SK-N-SH (cell line): ENCODE measurements at regions not wholly inside any gene's neighbourhood (a gene's known extent, or its start where the extent isn't known, plus 50 kb on each side); places are given as distances from the start of the nearest gene placed in this dataset.

Experiments used
- CTCF ChIA-PET: fragments of 300-600, 350-600 bp; formaldehyde crosslinking; extraction: SDS; loops from one replicate; lab custom pipeline; 2021; lab: Yijun Ruan, JAX
- POLR2A ChIA-PET: fragments of 350-600 bp; sonication (Branson Sonifier 250); formaldehyde crosslinking; extraction: SDS; loops from one replicate; lab custom pipeline; 2020; ENCODE audit warnings: antibody characterized with exemption, inconsistent platforms; lab: Yijun Ruan, JAX
- DNase-seq: peaks from one replicate; pipeline ENCODE4 v3.0.0; 2012
- H2AFZ ChIP-seq: fragments of 200-600 bp; sonication (generic); 2 replicates; pipeline ENCODE4 v1.8.1; 2016; ENCODE audit warnings: antibody characterized with exemption, mild to moderate bottlenecking, low read depth
- H3F3A ChIP-seq: fragments of 200-600 bp; sonication (generic); replicated peaks from 2 replicates; pipeline ENCODE3; 2016; ENCODE audit warnings: antibody characterized with exemption, mild to moderate bottlenecking; ENCODE audit not compliant: insufficient read depth
- H3K27ac ChIP-seq, 2 experiments: fragments of 200-500 bp in 1 of 2; fragments of 200-600 bp in 1 of 2; sonication (Bioruptor generic) in 1 of 2; sonication (generic), shearing (Covaris generic) in 1 of 2; 2 replicates each; pipeline versions ENCODE4 v1.5.1 to v1.6.1; 2014 to 2016; ENCODE audit warnings: low read depth in 2 of 2, inconsistent platforms in 1 of 2, low read length in 1 of 2, mild to moderate bottlenecking in 1 of 2, mixed read lengths in 1 of 2
- H3K27me3 ChIP-seq: fragments of 200-600 bp; sonication (generic), shearing (Covaris generic); 2 replicates; pipeline ENCODE4 v1.6.1; 2016; ENCODE audit warnings: mixed run types; ENCODE audit not compliant: insufficient read depth
- H3K36me3 ChIP-seq, 2 experiments: fragments of 200-500 bp in 1 of 2; fragments of 200-600 bp in 1 of 2; sonication (Bioruptor generic) in 1 of 2; sonication (generic) in 1 of 2; replicated peaks in 1 of 2; 2 replicates each; pipeline versions ENCODE3 to v1.5.1; 2014 to 2016; ENCODE audit warnings: low read length in 1 of 2, mild to moderate bottlenecking in 1 of 2; ENCODE audit not compliant: insufficient read depth in 2 of 2, control insufficient read depth in 1 of 2
- H3K4me1 ChIP-seq, 2 experiments: fragments of 200-500 bp in 1 of 2; fragments of 200-600 bp in 1 of 2; sonication (Bioruptor generic) in 1 of 2; sonication (generic), shearing (Covaris generic) in 1 of 2; 2 replicates each; pipeline versions ENCODE4 v1.5.1 to v1.6.1; 2014 to 2016; ENCODE audit warnings: low read depth in 1 of 2, low read length in 1 of 2, mixed run types in 1 of 2; ENCODE audit not compliant: insufficient read depth in 2 of 2, control insufficient read depth in 1 of 2
- H3K4me2 ChIP-seq: fragments of 200-600 bp; sonication (generic), shearing (Covaris generic); 2 replicates; pipeline ENCODE4 v1.6.1; 2017; ENCODE audit warnings: mixed run types
- H3K4me3 ChIP-seq, 2 experiments: fragments of 200-500 bp in 1 of 2; fragments of 200-600 bp in 1 of 2; sonication (Bioruptor generic) in 1 of 2; sonication (generic), shearing (Covaris generic) in 1 of 2; 2 replicates each; pipeline versions ENCODE4 v1.5.1 to v1.8.1; 2014 to 2016; ENCODE audit warnings: low read depth in 2 of 2, inconsistent platforms in 1 of 2, low read length in 1 of 2, mild to moderate bottlenecking in 1 of 2, mixed read lengths in 1 of 2, moderate library complexity in 1 of 2
- H3K79me2 ChIP-seq: fragments of 200-600 bp; sonication (generic); 2 replicates; pipeline ENCODE4 v1.8.1; 2017; ENCODE audit warnings: mild to moderate bottlenecking; ENCODE audit not compliant: insufficient read depth
- H3K9ac ChIP-seq: fragments of 200-600 bp; sonication (generic); 2 replicates; pipeline ENCODE4 v1.6.1; 2017; ENCODE audit warnings: mixed run types
- H3K9me2 ChIP-seq: fragments of 200-600 bp; sonication (generic); 2 replicates; pipeline ENCODE4 v1.6.1; 2017; ENCODE audit warnings: mixed run types
- H3K9me3 ChIP-seq: fragments of 200-600 bp; sonication (generic); 2 replicates; pipeline ENCODE4 v1.6.1; 2017; ENCODE audit warnings: mixed run types, mild to moderate bottlenecking, moderate library complexity
- H4K20me1 ChIP-seq: fragments of 200-600 bp; sonication (generic); 2 replicates; pipeline ENCODE4 v1.6.1; 2017; ENCODE audit warnings: mild to moderate bottlenecking, mixed run types; ENCODE audit not compliant: insufficient read depth
- CTCF ChIP-seq: fragments of 200-600 bp; sonication (generic); IDR thresholded peaks from 2 replicates; pipeline ENCODE4 v1.6.1; 2017; ENCODE audit warnings: antibody characterized with exemption, mild to moderate bottlenecking, moderate library complexity
- ELF1 ChIP-seq: IDR thresholded peaks from 2 replicates; pipeline ENCODE4 v1.4.0; 2012
- FOSL2 ChIP-seq: IDR thresholded peaks from 2 replicates; pipeline ENCODE4 v1.4.0; 2012; ENCODE audit warnings: low read depth, mild to moderate bottlenecking, moderate library complexity, borderline replicate concordance
- FOXJ3 ChIP-seq: sonication (generic); formaldehyde crosslinking; IDR thresholded peaks from 2 replicates; pipeline ENCODE4 v1.5.1; 2020; ENCODE audit warnings: mild to moderate bottlenecking, missing genetic modification reagents
- FOXM1 ChIP-seq: IDR thresholded peaks from 2 replicates; pipeline ENCODE4 v1.4.0; 2012; ENCODE audit warnings: low read depth, mild to moderate bottlenecking
- GATA2 ChIP-seq: sonication (generic); formaldehyde crosslinking; IDR thresholded peaks from 2 replicates; pipeline ENCODE4 v1.5.0; 2020; ENCODE audit warnings: mild to moderate bottlenecking, missing genetic modification reagents
- MAX ChIP-seq: IDR thresholded peaks from 2 replicates; pipeline ENCODE4 v1.4.0; 2012; ENCODE audit warnings: low read depth
- MEF2A ChIP-seq: IDR thresholded peaks from 2 replicates; pipeline ENCODE4 v1.4.0; 2012; ENCODE audit warnings: low read depth, borderline replicate concordance
- NFIC ChIP-seq: IDR thresholded peaks from 2 replicates; pipeline ENCODE4 v1.4.0; 2012; ENCODE audit warnings: borderline replicate concordance
- PBX3 ChIP-seq: IDR thresholded peaks from 2 replicates; pipeline ENCODE4; 2012
- POLR2AphosphoS5 ChIP-seq: IDR thresholded peaks from 2 replicates; pipeline ENCODE4 v1.6.1; 2012; ENCODE audit warnings: low read depth, low read length
- RAD21 ChIP-seq: IDR thresholded peaks from 2 replicates; pipeline ENCODE4 v1.6.1; 2012; ENCODE audit warnings: mild to moderate bottlenecking, low read length
- RCOR1 ChIP-seq: fragments of 150-350 bp; IDR thresholded peaks from 2 replicates; pipeline ENCODE4 v1.6.1; 2017; ENCODE audit warnings: antibody characterized with exemption, low read length
- REST ChIP-seq: IDR thresholded peaks from 2 replicates; pipeline ENCODE4 v1.6.1; 2012; ENCODE audit warnings: mild to moderate bottlenecking, low read depth, low read length, moderate library complexity
- RFX5 ChIP-seq: IDR thresholded peaks from 2 replicates; pipeline ENCODE4 v1.6.1; 2012; ENCODE audit warnings: mild to moderate bottlenecking, improper control_type of control experiment, low read length
- SIN3A ChIP-seq: IDR thresholded peaks from 2 replicates; pipeline ENCODE4 v1.6.1; 2012; ENCODE audit warnings: low read depth, mild to moderate bottlenecking, low read length, moderate library complexity, borderline replicate concordance
- SMC3 ChIP-seq: IDR thresholded peaks from 2 replicates; pipeline ENCODE4 v1.6.1; 2012; ENCODE audit warnings: low read depth, low read length, improper control_type of control experiment
- TAF1 ChIP-seq: IDR thresholded peaks from 2 replicates; pipeline ENCODE4 v1.6.1; 2012; ENCODE audit warnings: low read depth, mild to moderate bottlenecking, low read length, moderate library complexity, borderline replicate concordance
- TCF12 ChIP-seq: IDR thresholded peaks from 2 replicates; pipeline ENCODE4 v1.4.0; 2012
- USF2 ChIP-seq: fragments of 150-350 bp; IDR thresholded peaks from 2 replicates; pipeline ENCODE4 v1.6.1; 2017; ENCODE audit warnings: antibody characterized with exemption, low read length, low read depth, borderline replicate concordance
- WGBS: methylation state at CpG from one replicate; pipeline ENCODE4 v1.1.6; 2017; ENCODE audit warnings: low lambda C conversion rate; 5-methylcytosine and 5-hydroxymethylcytosine counted together

- H3F3A ChIP-seq = no peaks in the 10 kb centered on the region
- no peaks in the 10 kb centered on the region for H3K27me3 ChIP-seq
- DNase-seq = no peak
- H3K9me2 ChIP-seq = no peaks in the 10 kb centered on the region
- no peaks in the 10 kb centered on the region for H3K79me2 ChIP-seq
- no peak overlapping the region for H3K9ac ChIP-seq
- H2AFZ ChIP-seq = peak overlapping the region; percentile 5; the same call in 1 of the 2 replicates
- no peaks in the 10 kb centered on the region for H4K20me1 ChIP-seq
- no peaks in the 10 kb centered on the region for H3K4me1 ChIP-seq
- no peaks in the 10 kb centered on the region for H3K9me3 ChIP-seq
- 48% methylated on average over 3 of the region's 3 CpGs for WGBS
- H3K36me3 ChIP-seq = no peaks in the 10 kb centered on the region
- H3K27ac ChIP-seq = no peak overlapping the region
- no peak for TF ChIP-seq MEF2A
- TF ChIP-seq SIN3A = no peak
- no peak for TF ChIP-seq RFX5
- TF ChIP-seq PBX3 = no peak; the same call in 1 of the 2 replicates
- TF ChIP-seq MAX = no peak
- TF ChIP-seq RAD21 = peak; percentile 49
- peak; percentile 50 for TF ChIP-seq CTCF
- peak; percentile 40; the same call in 1 of the 2 replicates for TF ChIP-seq TCF12
- TF ChIP-seq ELF1 = no peak
- no peak for TF ChIP-seq FOXJ3 (CRISPR knock-in tag)
- no peak for TF ChIP-seq REST
- no peak for TF ChIP-seq TAF1
- no peak for TF ChIP-seq USF2
- no peak for TF ChIP-seq FOXM1
- no peak for TF ChIP-seq FOSL2
- no peak for TF ChIP-seq RCOR1
- no peak for TF ChIP-seq POLR2AphosphoS5
- TF ChIP-seq SMC3 = peak; percentile 27; the same call in 1 of the 2 replicates
- no peak for TF ChIP-seq NFIC
- no peak for TF ChIP-seq GATA2
- no peak overlapping the region for H3K4me2 ChIP-seq
- no peak overlapping the region for H3K4me3 ChIP-seq
- ChIA-PET POLR2A (no interaction called here), CTCF (interaction anchor here (0.8 to 0.9 kb wide), 2 partner anchors 14 to 222 kb away, joined by 3 read pairs; no protein-coding TSS in a partner anchor)
Measured at GRCh38 chr13:80030491-80030890, 310.4 kb downstream of the SPRY2 start.
